Fibroblast of pulmonary artery (primary cell): ENCODE measurements at regions not wholly inside any gene's neighbourhood (a gene's known extent, or its start where the extent isn't known, plus 50 kb on each side); places are given as distances from the start of the nearest gene placed in this dataset.

Experiments
- DNase-seq: peaks from one replicate; pipeline ENCODE4 v3.0.0-alpha.2; 2010; ENCODE audit warnings: low read depth
- H3K4me3 ChIP-seq: replicated peaks from 2 replicates; pipeline ENCODE4 v1.5.1; 2011; ENCODE audit warnings: low read depth, mild to moderate bottlenecking, control low read depth, low read length, moderate library complexity
- CTCF ChIP-seq: IDR thresholded peaks from 2 replicates; pipeline ENCODE4 v1.5.1; 2011; ENCODE audit warnings: mild to moderate bottlenecking, control low read depth, low read length, inconsistent platforms; ENCODE audit errors: missing control alignments

- no peak for TF ChIP-seq CTCF
- no peak for DNase-seq
- H3K4me3 ChIP-seq = no peak overlapping the region
Observed at GRCh38 chr4:4808086-4808485, 51.4 kb upstream of the MSX1 start.

GRCh38 chr4:4805887-4806286 is 53.6 kb upstream of the MSX1 start:
- H3K4me3 ChIP-seq = no peak overlapping the region
- no peak for TF ChIP-seq CTCF
- no peak for DNase-seq

- no peak for DNase-seq
- no peak overlapping the region for H3K4me3 ChIP-seq
- no peak for TF ChIP-seq CTCF
Observed at GRCh38 chr4:4803912-4804296, 55.6 kb upstream of the MSX1 start.

GRCh38 chr4:4803216-4803911 is 56.1 kb upstream of the MSX1 start:
- TF ChIP-seq CTCF = no peak
- no peak overlapping the region for H3K4me3 ChIP-seq
- DNase-seq = no peak

GRCh38 chr4:4800646-4801408 is 58.6 kb upstream of the MSX1 start:
- peak; percentile 15 for DNase-seq
- TF ChIP-seq CTCF = no peak
- no peak overlapping the region for H3K4me3 ChIP-seq

- DNase-seq = no peak
- no peak for TF ChIP-seq CTCF
- H3K4me3 ChIP-seq = no peak overlapping the region
Observed at GRCh38 chr4:4794421-4794820, 65.0 kb upstream of the MSX1 start.

- TF ChIP-seq CTCF = no peak
- no peak overlapping the region for H3K4me3 ChIP-seq
- DNase-seq = peak; percentile 18
Observed at GRCh38 chr4:4792466-4792865, 67.0 kb upstream of the MSX1 start.
